SU-DHL-6 (cell line): ENCODE measurements at regions not wholly inside any gene's neighbourhood (a gene's known extent, or its start where the extent isn't known, plus 50 kb on each side); places are given as distances from the start of the nearest gene placed in this dataset.

Experiments used
- EZH2phosphoT487 ChIP-seq: fragments of 200-600 bp; sonication (generic), shearing (Covaris generic); conservative IDR thresholded peaks from 2 replicates; pipeline ENCODE4 v1.6.1; 2018; ENCODE audit warnings: mild to moderate bottlenecking, antibody characterized with exemption, low read length, moderate library complexity, mixed read lengths
- TF ChIP-seq, protein P1 (sequence below): fragments of 200-600 bp; sonication (generic); IDR thresholded peaks from one replicate; pipeline ENCODE4 v1.5.1; 2017; ENCODE audit warnings: antibody characterized with exemption, mild to moderate bottlenecking, low read length, moderate library complexity; ENCODE audit not compliant: insufficient read depth, poor library complexity, severe bottlenecking

DNA sequence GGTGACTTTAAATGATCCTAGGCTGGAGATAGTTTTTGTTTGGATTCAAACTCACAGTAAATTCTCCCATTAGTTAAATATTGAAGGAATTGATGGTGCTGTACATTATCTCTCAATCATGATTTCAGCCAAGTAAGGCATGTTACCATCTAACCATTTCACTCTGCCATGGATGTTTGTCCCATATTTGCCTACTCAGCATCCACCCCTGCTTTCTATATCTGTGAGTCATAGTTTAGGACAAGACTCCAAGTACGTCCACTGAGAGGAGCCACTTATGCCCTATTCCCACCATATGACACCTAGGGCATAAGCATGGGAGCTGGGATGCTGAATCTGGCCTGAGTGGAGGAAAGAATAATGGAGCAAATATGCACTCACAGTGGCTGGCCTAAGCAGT lies 155.2 kb downstream of the RPL10L start:
- TF ChIP-seq, protein P1, sequence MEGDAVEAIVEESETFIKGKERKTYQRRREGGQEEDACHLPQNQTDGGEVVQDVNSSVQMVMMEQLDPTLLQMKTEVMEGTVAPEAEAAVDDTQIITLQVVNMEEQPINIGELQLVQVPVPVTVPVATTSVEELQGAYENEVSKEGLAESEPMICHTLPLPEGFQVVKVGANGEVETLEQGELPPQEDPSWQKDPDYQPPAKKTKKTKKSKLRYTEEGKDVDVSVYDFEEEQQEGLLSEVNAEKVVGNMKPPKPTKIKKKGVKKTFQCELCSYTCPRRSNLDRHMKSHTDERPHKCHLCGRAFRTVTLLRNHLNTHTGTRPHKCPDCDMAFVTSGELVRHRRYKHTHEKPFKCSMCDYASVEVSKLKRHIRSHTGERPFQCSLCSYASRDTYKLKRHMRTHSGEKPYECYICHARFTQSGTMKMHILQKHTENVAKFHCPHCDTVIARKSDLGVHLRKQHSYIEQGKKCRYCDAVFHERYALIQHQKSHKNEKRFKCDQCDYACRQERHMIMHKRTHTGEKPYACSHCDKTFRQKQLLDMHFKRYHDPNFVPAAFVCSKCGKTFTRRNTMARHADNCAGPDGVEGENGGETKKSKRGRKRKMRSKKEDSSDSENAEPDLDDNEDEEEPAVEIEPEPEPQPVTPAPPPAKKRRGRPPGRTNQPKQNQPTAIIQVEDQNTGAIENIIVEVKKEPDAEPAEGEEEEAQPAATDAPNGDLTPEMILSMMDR, result no peak
- TF ChIP-seq EZH2phosphoT487, result no peak
